HepG2 (cell line): ENCODE measurements at regions not wholly inside any gene's neighbourhood (a gene's known extent, or its start where the extent isn't known, plus 50 kb on each side); places are given as distances from the start of the nearest gene placed in this dataset.
"Not testable (repeated sequence)": the region's sequence is repeated elsewhere in the genome, so short reads cannot be mapped to it uniquely, and the experiment has no call there.

Source experiments
- ATAC-seq: fragments of 200-7000 bp; cut with Tn5 transposase; 3 replicates; pipeline ENCODE4 v1.9.1; 2020; ENCODE audit warnings: mild to moderate bottlenecking, moderate library complexity
- BruUV-seq: library from RNA; stranded (reverse); fragments of 400-500 nt; replicated peaks from 2 replicates; lab custom pipeline; 2021; lab: Mats Ljungman, UMichigan
- CTCF ChIA-PET: fragments of 300-600 bp; formaldehyde crosslinking; extraction: SDS; loops from one replicate; lab custom pipeline; 2021; ENCODE audit warnings: low total read pairs, inconsistent platforms, low intra/inter-chr PET ratio; lab: Yijun Ruan, JAX
- POLR2A ChIA-PET: fragments of 350-600 bp; sonication (Branson Sonifier 250); formaldehyde crosslinking; loops from one replicate; lab custom pipeline; 2020; ENCODE audit warnings: antibody characterized with exemption, inconsistent platforms; lab: Yijun Ruan, JAX
- DNase-seq: peaks from one replicate; pipeline ENCODE4 v3.0.0-alpha.2; 2015; ENCODE audit warnings: low spot score
- FAIRE-seq: peaks from 3 replicates; lab custom pipeline; 2011; peaks lifted over from hg19 to GRCh38; lab: Jason Lieb, UNC
- H2AFZ ChIP-seq: one replicate; pipeline ENCODE4 v1.6.1; 2011; ENCODE audit warnings: low read length, inconsistent platforms
- H3K27ac ChIP-seq: fragments of 300-600 bp; 3 replicates; pipeline ENCODE4 v1.8.0; 2011; ENCODE audit warnings: mixed run types, mild to moderate bottlenecking, mixed read lengths, low read length, inconsistent platforms; ENCODE audit not compliant: insufficient read depth; ENCODE audit errors: extremely low read length
- H3K27me3 ChIP-seq, 2 experiments: fragments of 200-600 bp in 1 of 2; 2 replicates in 1 of 2; 3 replicates in 1 of 2; pipeline versions ENCODE4 v1.6.0 to v1.8.0; 2011; ENCODE audit warnings: low read length in 2 of 2, mild to moderate bottlenecking in 2 of 2, moderate library complexity in 2 of 2, inconsistent platforms in 1 of 2; ENCODE audit not compliant: insufficient read depth in 2 of 2, control insufficient read depth in 1 of 2
- H3K36me3 ChIP-seq, 2 experiments: fragments of 200-600 bp in 1 of 2; replicated peaks in 1 of 2; 2 replicates in 1 of 2; 3 replicates in 1 of 2; pipeline versions ENCODE4 v1.5.1 to v1.8.0; 2011; ENCODE audit warnings: low read length in 2 of 2, inconsistent platforms in 1 of 2; ENCODE audit not compliant: insufficient read depth in 2 of 2, control insufficient read depth in 1 of 2
- H3K4me1 ChIP-seq: 2 replicates; pipeline ENCODE4 v1.5.1; 2012; ENCODE audit warnings: low read length, inconsistent platforms; ENCODE audit not compliant: insufficient read depth
- H3K4me2 ChIP-seq: 2 replicates; pipeline ENCODE4 v1.6.0; 2011; ENCODE audit warnings: low read depth, low read length, inconsistent platforms
- H3K4me3 ChIP-seq, 3 experiments: fragments of 200-600 bp in 1 of 3; sonication (generic), shearing (Covaris generic) in 1 of 3; replicated peaks in 1 of 3; 2 replicates each; pipeline ENCODE4 v1.5.1; 2011 to 2016; ENCODE audit warnings: low read length in 3 of 3, inconsistent platforms in 2 of 3, low read depth in 2 of 3, mild to moderate bottlenecking in 2 of 3, control low read depth in 1 of 3, mixed read lengths in 1 of 3; ENCODE audit not compliant: insufficient read depth in 1 of 3
- H3K79me2 ChIP-seq: one replicate; pipeline ENCODE4 v1.6.1; 2011; ENCODE audit warnings: low read length, inconsistent platforms; ENCODE audit not compliant: insufficient read depth
- H3K9ac ChIP-seq: 2 replicates; pipeline ENCODE4 v1.6.0; 2011; ENCODE audit warnings: mild to moderate bottlenecking, low read depth, low read length, inconsistent platforms; ENCODE audit not compliant: insufficient read depth
- H3K9me3 ChIP-seq: 2 replicates; pipeline ENCODE4 v1.5.1; 2012; ENCODE audit warnings: mild to moderate bottlenecking, low read length
- H4K20me1 ChIP-seq: 2 replicates; pipeline ENCODE4 v1.6.0; 2011; ENCODE audit warnings: inconsistent platforms, mild to moderate bottlenecking, low read length, moderate library complexity; ENCODE audit not compliant: insufficient read depth
- EED ChIP-seq: sonication (generic); formaldehyde crosslinking; IDR thresholded peaks from 2 replicates; pipeline ENCODE4 v1.5.0; 2020; ENCODE audit warnings: mild to moderate bottlenecking, missing genetic modification reagents
- GATAD1 ChIP-seq: IDR thresholded peaks from 2 replicates; pipeline ENCODE4 v1.6.1; 2016; ENCODE audit warnings: missing genetic modification reagents, missing compliant biosample characterization
- GPN1 ChIP-seq: sonication (generic); formaldehyde crosslinking; IDR thresholded peaks from 2 replicates; pipeline ENCODE4 v1.5.1; 2020; ENCODE audit warnings: missing genetic modification reagents, borderline replicate concordance
- KIAA2018 ChIP-seq: sonication (generic); formaldehyde crosslinking; IDR thresholded peaks from 2 replicates; pipeline ENCODE4 v1.5.0; 2020; ENCODE audit warnings: mild to moderate bottlenecking, missing genetic modification reagents, borderline replicate concordance
- NCOA1 ChIP-seq: sonication (generic); formaldehyde crosslinking; IDR thresholded peaks from 2 replicates; pipeline ENCODE4 v1.9.0; 2021; ENCODE audit warnings: missing genetic modification reagents
- RFXANK ChIP-seq: IDR thresholded peaks from 2 replicates; pipeline ENCODE4 v1.6.1; 2016
- TEF ChIP-seq: sonication (generic); formaldehyde crosslinking; IDR thresholded peaks from 2 replicates; pipeline ENCODE4 v1.5.0; 2020; ENCODE audit warnings: missing genetic modification reagents
- ZFAT ChIP-seq: sonication (generic); formaldehyde crosslinking; conservative IDR thresholded peaks from 2 replicates; pipeline ENCODE4 v1.8.1; 2023; ENCODE audit warnings: missing genetic modification reagents, inconsistent platforms
- ZNF597 ChIP-seq: sonication (generic); formaldehyde crosslinking; IDR thresholded peaks from 2 replicates; pipeline ENCODE4 v1.5.0; 2020; ENCODE audit warnings: missing genetic modification reagents
- ZNF713 ChIP-seq: sonication (generic); formaldehyde crosslinking; IDR thresholded peaks from 2 replicates; pipeline ENCODE4 v1.4.0; 2020; ENCODE audit warnings: mild to moderate bottlenecking, missing genetic modification reagents
- WGBS: methylation state at CpG from one replicate; pipeline ENCODE4 v1.1.6; 2017; ENCODE audit warnings: low lambda C conversion rate; 5-methylcytosine and 5-hydroxymethylcytosine counted together
- in situ Hi-C: cut with HindIII; loops from 2 replicates; pipeline ENCODE4 v1.10.0; 2017; ENCODE audit warnings: low pct_unique_long_range_greater_than_20kb; ENCODE audit not compliant: extremely low pct_ligation_motif_present
- intact Hi-C: fragments of 100-400 bp; cut with micrococcal nuclease; formaldehyde crosslinking; loops from one replicate; pipeline ENCODE4 v1.10.0; 2022; ENCODE audit not compliant: unreplicated experiment

- H3K4me1 ChIP-seq, H3K4me3 ChIP-seq, H4K20me1 ChIP-seq, BruUV-seq, H3K9ac ChIP-seq, CTCF ChIA-PET, H3K9me3 ChIP-seq, H3K79me2 ChIP-seq, DNase-seq, H2AFZ ChIP-seq, H3K27ac ChIP-seq, intact Hi-C loops, ATAC-seq, H3K36me3 ChIP-seq, POLR2A ChIA-PET, FAIRE-seq, H3K4me2 ChIP-seq, in situ Hi-C loops: not testable (repeated sequence)
- peaks cover 2 to 14% of the 10 kb centered on the region in 2 experiments; a peak in 3 of 5 replicates for H3K27me3 ChIP-seq
- 53% methylated on average over 4 of the region's 4 CpGs for WGBS
Observed at GRCh38 chr1:244334842-244335241, 116.9 kb downstream of the ADSS2 start.

GRCh38 chr1:244335456-244335855, 116.3 kb downstream of the ADSS2 start:
- BruUV-seq = no TSS peak
- Histone ChIP-seq H3K9ac (no peak overlapping the region), H4K20me1 (no peaks in the 10 kb centered on the region), H2AFZ (no peak overlapping the region), H3K27me3 (peaks cover 2 to 16% of the 10 kb centered on the region in 2 experiments; a peak in 3 of 5 replicates), H3K27ac (no peak overlapping the region), H3K4me3 (no peak overlapping the region), H3K36me3 (no peaks in the 10 kb centered on the region), H3K79me2 (no peaks in the 10 kb centered on the region), H3K4me1 (no peaks in the 10 kb centered on the region), H3K9me3 (no peaks in the 10 kb centered on the region), H3K4me2 (no peak overlapping the region)
- ChIA-PET POLR2A (no interaction called here), CTCF (no interaction called here)
- in situ Hi-C loops = no loop called here
- ATAC-seq (no peak), FAIRE-seq (no peak), DNase-seq (no peak)
- intact Hi-C loops = no loop called here
- WGBS = 33% methylated on average over 7 of the region's 7 CpGs
- TF ChIP-seq TEF (CRISPR knock-in tag) (no peak), RFXANK (CRISPR knock-in tag) (no peak), GPN1 (no peak), EED (CRISPR knock-in tag) (no peak), KIAA2018 (CRISPR knock-in tag) (no peak), GATAD1 (no peak), ZNF713 (no peak), ZFAT (CRISPR knock-in tag) (no peak), ZNF597 (CRISPR knock-in tag) (no peak), NCOA1 (CRISPR knock-in tag) (no peak)
